AG09309 (cell line): ENCODE measurements at regions not wholly inside any gene's neighbourhood (a gene's known extent, or its start where the extent isn't known, plus 50 kb on each side); places are given as distances from the start of the nearest gene placed in this dataset.

Experiments
- DNase-seq: peaks from one replicate; pipeline ENCODE4 v3.0.0-alpha.2; 2010; ENCODE audit warnings: low read depth
- H3K4me3 ChIP-seq: 2 replicates; pipeline ENCODE4 v1.5.1; 2011; ENCODE audit warnings: mild to moderate bottlenecking, low read depth, low read length, moderate library complexity; ENCODE audit not compliant: control insufficient read depth
- CTCF ChIP-seq: IDR thresholded peaks from 2 replicates; pipeline ENCODE4 v1.5.1; 2011; ENCODE audit warnings: mild to moderate bottlenecking, low read depth, low read length, inconsistent platforms; ENCODE audit not compliant: insufficient read depth, control insufficient read depth; ENCODE audit errors: missing control alignments

- no peak for DNase-seq
- no peak for TF ChIP-seq CTCF
- no peak overlapping the region for H3K4me3 ChIP-seq
These were observed 115.8 kb upstream of the FAM78B start for GRCh38 chr1:166282391-166283137.

- DNase-seq = no peak
- H3K4me3 ChIP-seq = no peak overlapping the region
- TF ChIP-seq CTCF = no peak
These were observed 116.4 kb upstream of the FAM78B start for GRCh38 chr1:166283190-166283589.

- TF ChIP-seq CTCF = no peak
- H3K4me3 ChIP-seq = no peak overlapping the region
- DNase-seq = no peak
These were observed 116.8 kb upstream of the FAM78B start for GRCh38 chr1:166283600-166283999.

- no peak overlapping the region for H3K4me3 ChIP-seq
- no peak for DNase-seq
- TF ChIP-seq CTCF = no peak
These were observed 122.7 kb upstream of the FAM78B start for GRCh38 chr1:166289309-166290050.

- TF ChIP-seq CTCF = no peak
- no peak overlapping the region for H3K4me3 ChIP-seq
- DNase-seq = no peak
These were observed 128.9 kb upstream of the FAM78B start for GRCh38 chr1:166295656-166296055.

GRCh38 chr1:166297993-166298392 is 131.2 kb upstream of the FAM78B start:
- DNase-seq = no peak
- no peak for TF ChIP-seq CTCF
- H3K4me3 ChIP-seq = no peak overlapping the region
